K562 (cell line): ENCODE measurements at regions not wholly inside any gene's neighbourhood (a gene's known extent, or its start where the extent isn't known, plus 50 kb on each side); places are given as distances from the start of the nearest gene placed in this dataset.
A peak's percentile ranks its signal among the peaks of the same experiment; 100 is the strongest.

Experiments
- ATAC-seq: fragments of 200-7000 bp; cut with Tn5 transposase; 3 replicates; pipeline ENCODE4 v1.9.1; 2020; ENCODE audit warnings: moderate library complexity
- BruUV-seq: library from RNA; stranded (reverse); fragments of 400-500 nt; replicated peaks from 2 replicates; lab custom pipeline; 2021; lab: Mats Ljungman, UMichigan
- CTCF ChIA-PET: fragments of 300-600 bp; formaldehyde crosslinking; extraction: SDS; loops from one replicate; lab custom pipeline; 2021; ENCODE audit warnings: low intra/inter-chr PET ratio; lab: Yijun Ruan, JAX
- POLR2A ChIA-PET: fragments of 300-600, 350-650 bp; sonication (Branson Sonifier 250); formaldehyde crosslinking; extraction: SDS; loops from one replicate; lab custom pipeline; 2021; ENCODE audit warnings: antibody characterized with exemption, inconsistent platforms; lab: Yijun Ruan, JAX
- DNase-seq, 4 experiments: peaks; one replicate each; pipeline versions ENCODE4 v3.0.0 to v3.0.0-alpha.2; 2011 to 2018; ENCODE audit warnings: low spot score in 3 of 4, mixed read lengths in 3 of 4; ENCODE audit errors: extremely low read depth in 1 of 4
- FAIRE-seq: peaks from 2 replicates; lab custom pipeline; 2011; peaks lifted over from hg19 to GRCh38; lab: Jason Lieb, UNC
- H2AFZ ChIP-seq: 2 replicates; pipeline ENCODE4 v1.6.0; 2011; ENCODE audit warnings: low read depth, low read length, control low read depth, inconsistent platforms
- H3K27ac ChIP-seq: fragments of 200-600 bp; 3 replicates; pipeline ENCODE4 v1.8.0; 2011; ENCODE audit warnings: low read depth, mild to moderate bottlenecking, control low read depth, inconsistent platforms, low read length, moderate library complexity, mixed read lengths; ENCODE audit errors: extremely low read depth
- H3K27me3 ChIP-seq, 2 experiments: fragments of 300-600 bp in 1 of 2; 2 replicates in 1 of 2; 3 replicates in 1 of 2; pipeline versions ENCODE4 v1.6.0 to v1.8.0; 2011; ENCODE audit warnings: inconsistent platforms in 2 of 2, low read length in 2 of 2, mild to moderate bottlenecking in 1 of 2, mixed read lengths in 1 of 2, moderate library complexity in 1 of 2; ENCODE audit not compliant: control insufficient read depth in 2 of 2, insufficient read depth in 2 of 2
- H3K36me3 ChIP-seq: fragments of 300-600 bp; 3 replicates; pipeline ENCODE4 v1.8.0; 2011; ENCODE audit warnings: mild to moderate bottlenecking, low read length, inconsistent platforms; ENCODE audit not compliant: control insufficient read depth, insufficient read depth
- H3K4me1 ChIP-seq, 2 experiments: fragments of 200-600 bp in 1 of 2; replicated peaks in 1 of 2; 2 replicates in 1 of 2; 3 replicates in 1 of 2; pipeline versions ENCODE4 v1.5.1 to v1.8.0; 2011; ENCODE audit warnings: inconsistent platforms in 2 of 2, low read length in 2 of 2, mild to moderate bottlenecking in 1 of 2, mixed read lengths in 1 of 2, moderate library complexity in 1 of 2; ENCODE audit not compliant: control insufficient read depth in 2 of 2, insufficient read depth in 2 of 2
- H3K4me2 ChIP-seq: 2 replicates; pipeline ENCODE4 v1.6.1; 2011; ENCODE audit warnings: low read length, control low read depth, inconsistent platforms, mixed read lengths; ENCODE audit not compliant: insufficient read depth
- H3K4me3 ChIP-seq: fragments of 200-600 bp; sonication (generic), shearing (Covaris generic); 2 replicates; pipeline ENCODE4 v1.5.1; 2016; ENCODE audit warnings: control low read depth, inconsistent platforms
- H3K79me2 ChIP-seq: fragments of 200-600 bp; 3 replicates; pipeline ENCODE4 v1.8.0; 2011; ENCODE audit warnings: low read length, inconsistent platforms; ENCODE audit not compliant: control insufficient read depth, insufficient read depth
- H3K9ac ChIP-seq, 2 experiments: 2 replicates each; pipeline versions ENCODE4 v1.6.0 to v1.6.1; 2011; ENCODE audit warnings: low read depth in 2 of 2, low read length in 2 of 2, control low read depth in 1 of 2, inconsistent platforms in 1 of 2, mild to moderate bottlenecking in 1 of 2, mixed read lengths in 1 of 2; ENCODE audit not compliant: insufficient read depth in 1 of 2
- H3K9me1 ChIP-seq: one replicate; pipeline ENCODE4 v1.6.0; 2011; ENCODE audit warnings: inconsistent platforms, mild to moderate bottlenecking, low read length, moderate library complexity; ENCODE audit not compliant: control insufficient read depth, insufficient read depth
- H3K9me3 ChIP-seq: replicated peaks from 2 replicates; pipeline ENCODE4 v1.5.1; 2011; ENCODE audit warnings: low read depth, low read length, inconsistent platforms; ENCODE audit not compliant: control insufficient read depth, insufficient read depth
- H4K20me1 ChIP-seq: replicated peaks from 2 replicates; pipeline ENCODE4 v1.6.1; 2011; ENCODE audit warnings: low read length, inconsistent platforms, mixed read lengths; ENCODE audit not compliant: control insufficient read depth, insufficient read depth
- CBFB ChIP-seq: sonication (generic); formaldehyde crosslinking; IDR thresholded peaks from 2 replicates; pipeline ENCODE4 v1.4.0; 2020; ENCODE audit warnings: mild to moderate bottlenecking, missing genetic modification reagents
- FOXM1 ChIP-seq, 2 experiments: fragments of 450-650 bp in 1 of 2; sonication (generic) in 1 of 2; formaldehyde crosslinking in 1 of 2; IDR thresholded peaks; 2 replicates each; pipeline versions ENCODE4 v1.6.1 to v1.9.0; 2017 to 2022; ENCODE audit warnings: low read depth in 2 of 2, mild to moderate bottlenecking in 2 of 2, missing genetic modification reagents in 1 of 2, moderate library complexity in 1 of 2
- ZBED1 ChIP-seq: IDR thresholded peaks from 2 replicates; pipeline ENCODE4 v1.6.1; 2014
- ZNF830 ChIP-seq: fragments of 250-450 bp; sonication (Bioruptor Pico); IDR thresholded peaks from 2 replicates; pipeline ENCODE4 v1.5.0; 2021; ENCODE audit warnings: mild to moderate bottlenecking
- WGBS: fragments of 100-300 bp; shearing (Covaris generic); methylation state at CpG from one replicate; pipeline ENCODE4 v1.1.6; 2016; ENCODE audit warnings: low coverage, mixed read lengths; ENCODE audit not compliant: insufficient coverage; ENCODE audit errors: missing lambda C conversion rate; 5-methylcytosine and 5-hydroxymethylcytosine counted together
- in situ Hi-C: fragments of 300-500 bp; cut with MboI; formaldehyde crosslinking; loops from 4 replicates; pipeline ENCODE4 v1.15.0; 2018; ENCODE audit warnings: inconsistent platforms, mixed read lengths
- intact Hi-C: fragments of 100-400 bp; cut with micrococcal nuclease; formaldehyde crosslinking; loops from 2 replicates; pipeline ENCODE4 v1.14.2; 2022
- TF ChIP-seq, protein P1 (sequence below), 2 experiments: fragments of 450-650 bp in 1 of 2; sonication (generic) in 1 of 2; formaldehyde crosslinking in 1 of 2; IDR thresholded peaks in 1 of 2; conservative IDR thresholded peaks in 1 of 2; 2 replicates each; pipeline versions ENCODE4 v1.6.1 to v1.8.1; 2016 to 2023; ENCODE audit warnings: mild to moderate bottlenecking in 2 of 2, moderate library complexity in 2 of 2, inconsistent platforms in 1 of 2, missing genetic modification reagents in 1 of 2

DNA sequence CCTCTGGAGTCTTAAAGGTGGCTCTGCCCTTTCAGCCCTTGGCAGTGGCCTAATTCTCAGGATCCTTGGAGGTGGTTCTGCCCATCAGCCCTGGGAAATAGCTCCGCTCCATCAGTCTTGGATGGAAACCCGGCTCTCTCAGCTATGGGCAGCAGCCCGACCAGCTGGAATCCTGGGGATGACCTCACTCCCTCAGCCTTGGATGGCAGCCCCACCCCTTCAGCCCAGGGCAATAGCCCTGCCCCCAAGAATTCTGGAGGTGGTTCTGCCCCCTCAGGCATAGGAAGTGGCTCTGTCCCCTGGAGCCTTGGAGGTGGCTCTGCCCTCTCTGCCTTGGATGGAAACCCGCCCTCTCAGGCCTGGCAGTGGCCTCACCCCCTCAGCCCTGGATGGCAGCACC, 127.7 kb downstream of the RBMX2 start:
- Histone ChIP-seq H3K36me3 (no peaks in the 10 kb centered on the region), H2AFZ (no peak overlapping the region), H3K27me3 (no peaks in the 10 kb centered on the region; a peak in 1 of 5 replicates), H3K4me1 (peaks cover 2 to 11% of the 10 kb centered on the region in 2 experiments; a peak in 3 of 5 replicates), H3K79me2 (no peaks in the 10 kb centered on the region), H3K4me3 (no peak overlapping the region), H4K20me1 (no peaks in the 10 kb centered on the region), H3K4me2 (no peak overlapping the region), H3K27ac (no peak overlapping the region), H3K9ac (no peak overlapping the region), H3K9me3 (no peaks in the 10 kb centered on the region), H3K9me1 (no peaks in the 10 kb centered on the region)
- FAIRE-seq (no peak), DNase-seq (no peak), ATAC-seq (no peak; the same call in 2 of the 3 replicates)
- CTCF ChIA-PET, result no interaction called here
- WGBS, result 8% methylated on average over 4 of the region's 4 CpGs
- BruUV-seq, result no TSS peak
- TF ChIP-seq CBFB (CRISPR knock-in tag), result no peak
- TF ChIP-seq, protein P1, sequence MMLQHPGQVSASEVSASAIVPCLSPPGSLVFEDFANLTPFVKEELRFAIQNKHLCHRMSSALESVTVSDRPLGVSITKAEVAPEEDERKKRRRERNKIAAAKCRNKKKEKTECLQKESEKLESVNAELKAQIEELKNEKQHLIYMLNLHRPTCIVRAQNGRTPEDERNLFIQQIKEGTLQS (IDR thresholded peaks at IDR 0.05), result 0 out of 2 replicates have a peak, but pooled peaks have one; percentile 15
- TF ChIP-seq, protein P1 (CRISPR knock-in tag; conservative IDR thresholded peaks at IDR 0.05), result no peak
- no peak for TF ChIP-seq ZBED1
- no peak for TF ChIP-seq ZNF830
- TF ChIP-seq FOXM1 (IDR thresholded peaks at IDR 0.05; ENCODE audit: low read depth), result no peak
- TF ChIP-seq FOXM1 (CRISPR knock-in tag; IDR thresholded peaks at IDR 0.05; ENCODE audit: low read depth), result no peak
- POLR2A ChIA-PET, result interaction anchor here (0.7 kb wide), 1 partner anchor 10 kb away, joined by 3 read pairs; no protein-coding TSS in a partner anchor
- intact Hi-C loops, result no loop called here
- in situ Hi-C loops, result no loop called here
